Panc1 (cell line): ENCODE measurements at regions not wholly inside any gene's neighbourhood (a gene's known extent, or its start where the extent isn't known, plus 50 kb on each side); places are given as distances from the start of the nearest gene placed in this dataset.

Source experiments
- ATAC-seq: fragments of 200-7000 bp; cut with Tn5 transposase; 2 replicates; pipeline ENCODE4 v1.9.1; 2020; ENCODE audit warnings: mild to moderate bottlenecking, moderate library complexity
- BruUV-seq: library from RNA; stranded (reverse); fragments of 400-500 nt; replicated peaks from 2 replicates; lab custom pipeline; 2021; lab: Mats Ljungman, UMichigan
- CTCF ChIA-PET: fragments of 300-600 bp; sonication (Branson Sonifier 250); formaldehyde crosslinking; loops from one replicate; lab custom pipeline; 2022; ENCODE audit warnings: antibody characterized with exemption; lab: Charles Lee
- POLR2A ChIA-PET: fragments of 300-600 bp; sonication (Branson Sonifier 250); formaldehyde crosslinking; loops from one replicate; lab custom pipeline; 2022; ENCODE audit warnings: antibody characterized with exemption; lab: Charles Lee
- DNase-seq: peaks from one replicate; pipeline ENCODE4 v3.0.0-alpha.2; 2010; ENCODE audit warnings: low read depth, low spot score
- H3K27ac ChIP-seq: 2 replicates; pipeline ENCODE4 v1.5.1; 2011; ENCODE audit warnings: mild to moderate bottlenecking, low read length, inconsistent platforms
- H3K27me3 ChIP-seq: fragments of 200-500 bp; sonication (Bioruptor generic); 2 replicates; pipeline ENCODE4 v1.6.0; 2014; ENCODE audit warnings: low read length, inconsistent platforms; ENCODE audit not compliant: control insufficient read depth, insufficient read depth
- H3K36me3 ChIP-seq: fragments of 200-500 bp; sonication (Bioruptor generic); 2 replicates; pipeline ENCODE4 v1.5.1; 2014; ENCODE audit warnings: inconsistent platforms, mild to moderate bottlenecking, low read length, moderate library complexity; ENCODE audit not compliant: control insufficient read depth, insufficient read depth
- H3K4me1 ChIP-seq: 2 replicates; pipeline ENCODE4 v1.5.1; 2011; ENCODE audit warnings: inconsistent platforms, mild to moderate bottlenecking, low read length, moderate library complexity; ENCODE audit not compliant: control insufficient read depth, insufficient read depth
- H3K4me3 ChIP-seq, 2 experiments: 2 replicates each; pipeline ENCODE4 v1.5.1; 2011 to 2012; ENCODE audit warnings: low read depth in 2 of 2, low read length in 2 of 2, mild to moderate bottlenecking in 2 of 2, inconsistent platforms in 1 of 2, moderate library complexity in 1 of 2
- H3K9me3 ChIP-seq: fragments of 200-500 bp; sonication (Bioruptor generic); 2 replicates; pipeline ENCODE4 v1.5.1; 2014; ENCODE audit warnings: low read depth, mild to moderate bottlenecking, inconsistent platforms, low read length, moderate library complexity; ENCODE audit not compliant: control insufficient read depth, insufficient read depth
- POLR2AphosphoS5 ChIP-seq: IDR thresholded peaks from 2 replicates; pipeline ENCODE4 v1.6.1; 2012; ENCODE audit warnings: mild to moderate bottlenecking, low read depth, low read length, moderate library complexity
- SIN3A ChIP-seq: IDR thresholded peaks from 2 replicates; pipeline ENCODE4 v1.6.1; 2012; ENCODE audit warnings: low read depth, mild to moderate bottlenecking, low read length, moderate library complexity, borderline replicate concordance; ENCODE audit not compliant: insufficient read depth
- TCF7L2 ChIP-seq: IDR thresholded peaks from 2 replicates; pipeline ENCODE4 v1.6.1; 2011; ENCODE audit warnings: mild to moderate bottlenecking, low read depth, low read length, inconsistent platforms
- in situ Hi-C: cut with HindIII; loops from 2 replicates; pipeline ENCODE4 v1.10.0; 2016; ENCODE audit warnings: low sequenced_read_pairs, low pct_unique_long_range_greater_than_20kb
- intact Hi-C: fragments of 100-400 bp; cut with micrococcal nuclease; formaldehyde crosslinking; loops from one replicate; pipeline ENCODE4 v1.10.0; 2022; ENCODE audit not compliant: unreplicated experiment
- TF ChIP-seq, protein P1 (sequence below): fragments of 450-650 bp; IDR thresholded peaks from 2 replicates; pipeline ENCODE4 v1.5.1; 2017; ENCODE audit warnings: mild to moderate bottlenecking
- TF ChIP-seq, protein P2 (sequence below), 2 experiments: IDR thresholded peaks; 2 replicates each; pipeline ENCODE4 v1.6.1; 2011 to 2012; ENCODE audit warnings: low read depth in 2 of 2, control low read depth in 1 of 2, low read length in 1 of 2, mild to moderate bottlenecking in 1 of 2, moderate library complexity in 1 of 2; ENCODE audit not compliant: insufficient read depth in 1 of 2

- ChIA-PET CTCF (no interaction called here), POLR2A (no interaction called here)
- Histone ChIP-seq H3K27ac (no peak overlapping the region), H3K4me1 (no peaks in the 10 kb centered on the region), H3K9me3 (no peaks in the 10 kb centered on the region), H3K4me3 (no peak overlapping the region), H3K27me3 (no peaks in the 10 kb centered on the region), H3K36me3 (no peaks in the 10 kb centered on the region)
- intact Hi-C loops (no loop called here), in situ Hi-C loops (no loop called here)
- BruUV-seq: no TSS peak
- TF ChIP-seq, protein P1, sequence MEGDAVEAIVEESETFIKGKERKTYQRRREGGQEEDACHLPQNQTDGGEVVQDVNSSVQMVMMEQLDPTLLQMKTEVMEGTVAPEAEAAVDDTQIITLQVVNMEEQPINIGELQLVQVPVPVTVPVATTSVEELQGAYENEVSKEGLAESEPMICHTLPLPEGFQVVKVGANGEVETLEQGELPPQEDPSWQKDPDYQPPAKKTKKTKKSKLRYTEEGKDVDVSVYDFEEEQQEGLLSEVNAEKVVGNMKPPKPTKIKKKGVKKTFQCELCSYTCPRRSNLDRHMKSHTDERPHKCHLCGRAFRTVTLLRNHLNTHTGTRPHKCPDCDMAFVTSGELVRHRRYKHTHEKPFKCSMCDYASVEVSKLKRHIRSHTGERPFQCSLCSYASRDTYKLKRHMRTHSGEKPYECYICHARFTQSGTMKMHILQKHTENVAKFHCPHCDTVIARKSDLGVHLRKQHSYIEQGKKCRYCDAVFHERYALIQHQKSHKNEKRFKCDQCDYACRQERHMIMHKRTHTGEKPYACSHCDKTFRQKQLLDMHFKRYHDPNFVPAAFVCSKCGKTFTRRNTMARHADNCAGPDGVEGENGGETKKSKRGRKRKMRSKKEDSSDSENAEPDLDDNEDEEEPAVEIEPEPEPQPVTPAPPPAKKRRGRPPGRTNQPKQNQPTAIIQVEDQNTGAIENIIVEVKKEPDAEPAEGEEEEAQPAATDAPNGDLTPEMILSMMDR: no peak
- TF ChIP-seq, protein P2, sequence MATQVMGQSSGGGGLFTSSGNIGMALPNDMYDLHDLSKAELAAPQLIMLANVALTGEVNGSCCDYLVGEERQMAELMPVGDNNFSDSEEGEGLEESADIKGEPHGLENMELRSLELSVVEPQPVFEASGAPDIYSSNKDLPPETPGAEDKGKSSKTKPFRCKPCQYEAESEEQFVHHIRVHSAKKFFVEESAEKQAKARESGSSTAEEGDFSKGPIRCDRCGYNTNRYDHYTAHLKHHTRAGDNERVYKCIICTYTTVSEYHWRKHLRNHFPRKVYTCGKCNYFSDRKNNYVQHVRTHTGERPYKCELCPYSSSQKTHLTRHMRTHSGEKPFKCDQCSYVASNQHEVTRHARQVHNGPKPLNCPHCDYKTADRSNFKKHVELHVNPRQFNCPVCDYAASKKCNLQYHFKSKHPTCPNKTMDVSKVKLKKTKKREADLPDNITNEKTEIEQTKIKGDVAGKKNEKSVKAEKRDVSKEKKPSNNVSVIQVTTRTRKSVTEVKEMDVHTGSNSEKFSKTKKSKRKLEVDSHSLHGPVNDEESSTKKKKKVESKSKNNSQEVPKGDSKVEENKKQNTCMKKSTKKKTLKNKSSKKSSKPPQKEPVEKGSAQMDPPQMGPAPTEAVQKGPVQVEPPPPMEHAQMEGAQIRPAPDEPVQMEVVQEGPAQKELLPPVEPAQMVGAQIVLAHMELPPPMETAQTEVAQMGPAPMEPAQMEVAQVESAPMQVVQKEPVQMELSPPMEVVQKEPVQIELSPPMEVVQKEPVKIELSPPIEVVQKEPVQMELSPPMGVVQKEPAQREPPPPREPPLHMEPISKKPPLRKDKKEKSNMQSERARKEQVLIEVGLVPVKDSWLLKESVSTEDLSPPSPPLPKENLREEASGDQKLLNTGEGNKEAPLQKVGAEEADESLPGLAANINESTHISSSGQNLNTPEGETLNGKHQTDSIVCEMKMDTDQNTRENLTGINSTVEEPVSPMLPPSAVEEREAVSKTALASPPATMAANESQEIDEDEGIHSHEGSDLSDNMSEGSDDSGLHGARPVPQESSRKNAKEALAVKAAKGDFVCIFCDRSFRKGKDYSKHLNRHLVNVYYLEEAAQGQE (IDR thresholded peaks at IDR 0.05; ENCODE audit: insufficient read depth in 1 of 2, low read depth in 2 of 2, low read length in 1 of 2): no peak
- TF ChIP-seq SIN3A (no peak), TCF7L2 (no peak), POLR2AphosphoS5 (no peak)
- ATAC-seq (no peak), DNase-seq (no peak)
Measured at GRCh38 chr3:106376016-106376570, 507.3 kb upstream of the CBLB start.

DNA sequence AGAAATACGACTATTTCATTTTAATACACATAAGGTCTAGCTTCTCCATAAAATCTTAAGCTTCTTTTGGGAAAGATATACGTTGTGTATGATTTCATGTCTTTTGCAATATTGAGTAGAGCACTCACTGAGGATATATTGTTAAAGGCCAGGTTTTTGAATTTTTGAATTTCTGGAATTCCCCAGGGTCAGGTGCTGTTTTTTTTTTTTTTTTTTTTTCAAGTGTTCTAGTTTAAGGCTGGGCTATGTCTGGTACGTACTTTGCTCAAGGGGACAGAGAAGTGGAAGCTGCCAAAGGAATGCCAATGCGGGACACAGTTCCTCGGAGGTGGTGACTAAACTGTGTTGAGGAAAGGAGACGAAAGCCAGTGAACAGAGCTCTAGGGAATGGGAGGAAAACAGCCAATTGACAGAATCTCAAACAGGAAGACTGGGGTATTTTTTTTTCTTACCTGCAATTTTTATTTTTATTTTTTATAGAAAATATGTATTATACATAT is 510.5 kb upstream of the CBLB start:
- POLR2A ChIA-PET: no interaction called here
- H3K36me3 ChIP-seq: no peaks in the 10 kb centered on the region
- H3K4me1 ChIP-seq: no peaks in the 10 kb centered on the region
- TF ChIP-seq POLR2AphosphoS5: no peak
- TF ChIP-seq, protein P1: no peak
- TF ChIP-seq SIN3A: no peak
- TF ChIP-seq TCF7L2: no peak
- TF ChIP-seq, protein P2 (IDR thresholded peaks at IDR 0.05; ENCODE audit: insufficient read depth in 1 of 2, low read depth in 2 of 2, low read length in 1 of 2): no peak
- intact Hi-C loops: no loop called here
- CTCF ChIA-PET: interaction anchor here (0.7 kb wide), 1 partner anchor 126 kb away, joined by 6 read pairs; no protein-coding TSS in a partner anchor
- in situ Hi-C loops: no loop called here
- ATAC-seq (no peak), DNase-seq (no peak)
- BruUV-seq: no TSS peak
- H3K9me3 ChIP-seq: no peaks in the 10 kb centered on the region
- H3K4me3 ChIP-seq: no peak overlapping the region
- H3K27ac ChIP-seq: no peak overlapping the region
- H3K27me3 ChIP-seq: no peaks in the 10 kb centered on the region
